ENCODE measurements at regions not wholly inside any gene's neighbourhood (a gene's known extent, or its start where the extent isn't known, plus 50 kb on each side); places are given as distances from the start of the nearest gene placed in this dataset.

GRCh38 chr6:22848121-22848520 lies 278.8 kb downstream of the HDGFL1 start:
- ATAC-seq (no peak), DNase-seq (ENCODE audit: low spot score) (no peak)
- peaks cover 12% of the 10 kb centered on the region for H3K36me3 Mint-ChIP-seq
- no peak overlapping the region for H3K27ac Mint-ChIP-seq
- TF ChIP-seq ZBTB43 (CRISPR knock-in tag; IDR thresholded peaks at IDR 0.05) (no peak), ZNF532 (CRISPR knock-in tag; IDR thresholded peaks at IDR 0.05; ENCODE audit: borderline replicate concordance) (no peak), NFYB (CRISPR knock-in tag; conservative IDR thresholded peaks at IDR 0.05; ENCODE audit: low read depth) (no peak), JAZF1 (CRISPR knock-in tag; IDR thresholded peaks at IDR 0.05) (no peak), HMGXB4 (CRISPR knock-in tag; IDR thresholded peaks at IDR 0.05) (no peak), ZNF138 (CRISPR knock-in tag; conservative IDR thresholded peaks at IDR 0.05) (no peak), STAT6 (CRISPR knock-in tag; conservative IDR thresholded peaks at IDR 0.05; ENCODE audit: low read depth) (no peak), ZBTB21 (CRISPR knock-in tag; IDR thresholded peaks at IDR 0.05; ENCODE audit: borderline replicate concordance) (no peak), FOXP1 (CRISPR knock-in tag; IDR thresholded peaks at IDR 0.05; ENCODE audit: borderline replicate concordance) (no peak), TEAD4 (CRISPR knock-in tag; IDR thresholded peaks at IDR 0.05) (no peak), CREM (CRISPR knock-in tag; IDR thresholded peaks at IDR 0.05) (no peak), FOXK1 (CRISPR knock-in tag; IDR thresholded peaks at IDR 0.05) (no peak)
- CTCF ChIA-PET: no interaction called here
- peaks cover 26% of the 10 kb centered on the region for H3K9me3 Mint-ChIP-seq
- POLR2A ChIA-PET: no interaction called here
- no peaks in the 10 kb centered on the region for H3K27me3 Mint-ChIP-seq (ENCODE audit: low read depth)
- no peak overlapping the region for H3K4me3 Mint-ChIP-seq
- H3K4me1 Mint-ChIP-seq: no peaks in the 10 kb centered on the region

- Mint-ChIP-seq H3K27me3 (ENCODE audit: low read depth) (no peaks in the 10 kb centered on the region), H3K4me3 (no peak overlapping the region), H3K9me3 (peaks cover 24% of the 10 kb centered on the region), H3K36me3 (peaks cover 12% of the 10 kb centered on the region), H3K4me1 (no peaks in the 10 kb centered on the region), H3K27ac (no peak overlapping the region)
- ChIA-PET CTCF (no interaction called here), POLR2A (no interaction called here)
- DNase-seq (ENCODE audit: low spot score) (no peak), ATAC-seq (no peak)
- TF ChIP-seq, protein P1, sequence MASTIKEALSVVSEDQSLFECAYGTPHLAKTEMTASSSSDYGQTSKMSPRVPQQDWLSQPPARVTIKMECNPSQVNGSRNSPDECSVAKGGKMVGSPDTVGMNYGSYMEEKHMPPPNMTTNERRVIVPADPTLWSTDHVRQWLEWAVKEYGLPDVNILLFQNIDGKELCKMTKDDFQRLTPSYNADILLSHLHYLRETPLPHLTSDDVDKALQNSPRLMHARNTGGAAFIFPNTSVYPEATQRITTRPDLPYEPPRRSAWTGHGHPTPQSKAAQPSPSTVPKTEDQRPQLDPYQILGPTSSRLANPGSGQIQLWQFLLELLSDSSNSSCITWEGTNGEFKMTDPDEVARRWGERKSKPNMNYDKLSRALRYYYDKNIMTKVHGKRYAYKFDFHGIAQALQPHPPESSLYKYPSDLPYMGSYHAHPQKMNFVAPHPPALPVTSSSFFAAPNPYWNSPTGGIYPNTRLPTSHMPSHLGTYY (CRISPR knock-in tag; IDR thresholded peaks at IDR 0.05): no peak
- TF ChIP-seq PREB (CRISPR knock-in tag; IDR thresholded peaks at IDR 0.05; ENCODE audit: borderline replicate concordance) (no peak), SP1 (CRISPR knock-in tag; conservative IDR thresholded peaks at IDR 0.05) (no peak), CREM (CRISPR knock-in tag; IDR thresholded peaks at IDR 0.05) (no peak), STAT6 (CRISPR knock-in tag; conservative IDR thresholded peaks at IDR 0.05; ENCODE audit: low read depth) (no peak), CBFB (CRISPR knock-in tag; IDR thresholded peaks at IDR 0.05; ENCODE audit: low read depth) (no peak), NFYB (CRISPR knock-in tag; conservative IDR thresholded peaks at IDR 0.05; ENCODE audit: low read depth) (no peak), PRRX2 (CRISPR knock-in tag; IDR thresholded peaks at IDR 0.05) (no peak), ATF1 (CRISPR knock-in tag; IDR thresholded peaks at IDR 0.05) (no peak)
- TF ChIP-seq, protein P2, sequence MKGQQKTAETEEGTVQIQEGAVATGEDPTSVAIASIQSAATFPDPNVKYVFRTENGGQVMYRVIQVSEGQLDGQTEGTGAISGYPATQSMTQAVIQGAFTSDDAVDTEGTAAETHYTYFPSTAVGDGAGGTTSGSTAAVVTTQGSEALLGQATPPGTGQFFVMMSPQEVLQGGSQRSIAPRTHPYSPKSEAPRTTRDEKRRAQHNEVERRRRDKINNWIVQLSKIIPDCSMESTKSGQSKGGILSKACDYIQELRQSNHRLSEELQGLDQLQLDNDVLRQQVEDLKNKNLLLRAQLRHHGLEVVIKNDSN (CRISPR knock-in tag; IDR thresholded peaks at IDR 0.05): no peak
Observed at GRCh38 chr6:22849921-22850320, 280.6 kb downstream of the HDGFL1 start.
